ENCODE measurements at regions not wholly inside any gene's neighbourhood (a gene's known extent, or its start where the extent isn't known, plus 50 kb on each side); places are given as distances from the start of the nearest gene placed in this dataset.

GRCh38 chr6:40185486-40185885 lies 251.2 kb upstream of the MOCS1 start:
- no peak for TF ChIP-seq ZNF384 (IDR thresholded peaks at IDR 0.05)
- TF ChIP-seq ELF4 (IDR thresholded peaks at IDR 0.05): no peak
- TF ChIP-seq BHLHE40 (IDR thresholded peaks at IDR 0.05; ENCODE audit: borderline replicate concordance): no peak
- TF ChIP-seq LEF1 (IDR thresholded peaks at IDR 0.05; ENCODE audit: borderline replicate concordance): no peak
- TF ChIP-seq SUZ12 (IDR thresholded peaks at IDR 0.05): no peak
- TF ChIP-seq, protein P1, sequence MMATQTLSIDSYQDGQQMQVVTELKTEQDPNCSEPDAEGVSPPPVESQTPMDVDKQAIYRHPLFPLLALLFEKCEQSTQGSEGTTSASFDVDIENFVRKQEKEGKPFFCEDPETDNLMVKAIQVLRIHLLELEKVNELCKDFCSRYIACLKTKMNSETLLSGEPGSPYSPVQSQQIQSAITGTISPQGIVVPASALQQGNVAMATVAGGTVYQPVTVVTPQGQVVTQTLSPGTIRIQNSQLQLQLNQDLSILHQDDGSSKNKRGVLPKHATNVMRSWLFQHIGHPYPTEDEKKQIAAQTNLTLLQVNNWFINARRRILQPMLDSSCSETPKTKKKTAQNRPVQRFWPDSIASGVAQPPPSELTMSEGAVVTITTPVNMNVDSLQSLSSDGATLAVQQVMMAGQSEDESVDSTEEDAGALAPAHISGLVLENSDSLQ (IDR thresholded peaks at IDR 0.05): no peak
